T-helper 2 cell treated with Interferon-gamma antibody and Interleukin-4, amounts not matched to agents 5 μg/mL and 100 μg/mL, for 36 hours (primary cell): ENCODE measurements at regions not wholly inside any gene's neighbourhood (a gene's known extent, or its start where the extent isn't known, plus 50 kb on each side); places are given as distances from the start of the nearest gene placed in this dataset.
A peak's percentile ranks its signal among the peaks of the same experiment; 100 is the strongest.

ENCODE experiments used
- DNase-seq: peaks from one replicate; pipeline ENCODE4 v3.0.0; 2021; ENCODE audit warnings: low spot score
- H3K27ac Mint-ChIP-seq: one replicate; pipeline ENCODE4 v1.8.0; 2021; ENCODE audit warnings: mild to moderate bottlenecking, mixed read lengths
- H3K27me3 Mint-ChIP-seq: one replicate; pipeline ENCODE4 v1.8.0; 2021; ENCODE audit warnings: low read depth, mixed read lengths
- H3K36me3 Mint-ChIP-seq: one replicate; pipeline ENCODE4 v1.8.0; 2021; ENCODE audit warnings: low read depth, mixed read lengths
- H3K4me1 Mint-ChIP-seq: one replicate; pipeline ENCODE4 v1.8.0; 2021; ENCODE audit warnings: low read depth, mixed read lengths
- H3K4me3 Mint-ChIP-seq: one replicate; pipeline ENCODE4 v1.8.0; 2022; ENCODE audit warnings: mild to moderate bottlenecking, moderate library complexity, mixed read lengths
- H3K9me3 Mint-ChIP-seq: one replicate; pipeline ENCODE4 v1.8.0; 2021; ENCODE audit warnings: mixed read lengths

GRCh38 chr13:106433066-106433465 is 102.4 kb downstream of the EFNB2 start:
- H3K27ac Mint-ChIP-seq, result no peak overlapping the region
- H3K4me3 Mint-ChIP-seq, result no peak overlapping the region
- H3K4me1 Mint-ChIP-seq, result no peaks in the 10 kb centered on the region
- DNase-seq, result no peak
- no peaks in the 10 kb centered on the region for H3K9me3 Mint-ChIP-seq
- H3K27me3 Mint-ChIP-seq, result no peaks in the 10 kb centered on the region
- H3K36me3 Mint-ChIP-seq, result no peaks in the 10 kb centered on the region

- H3K4me1 Mint-ChIP-seq, result no peaks in the 10 kb centered on the region
- no peaks in the 10 kb centered on the region for H3K9me3 Mint-ChIP-seq
- no peak for DNase-seq
- no peak overlapping the region for H3K27ac Mint-ChIP-seq
- H3K4me3 Mint-ChIP-seq, result no peak overlapping the region
- H3K36me3 Mint-ChIP-seq, result no peaks in the 10 kb centered on the region
- H3K27me3 Mint-ChIP-seq, result no peaks in the 10 kb centered on the region
Observed at GRCh38 chr13:106432636-106433035, 102.8 kb downstream of the EFNB2 start.

GRCh38 chr13:106426909-106427308 is 108.6 kb downstream of the EFNB2 start:
- no peak overlapping the region for H3K27ac Mint-ChIP-seq
- no peak for DNase-seq
- H3K36me3 Mint-ChIP-seq, result no peaks in the 10 kb centered on the region
- H3K9me3 Mint-ChIP-seq, result no peaks in the 10 kb centered on the region
- no peak overlapping the region for H3K4me3 Mint-ChIP-seq
- H3K27me3 Mint-ChIP-seq, result no peaks in the 10 kb centered on the region
- no peaks in the 10 kb centered on the region for H3K4me1 Mint-ChIP-seq

GRCh38 chr13:106425661-106426060 is 109.8 kb downstream of the EFNB2 start:
- Mint-ChIP-seq H3K27ac (no peak overlapping the region), H3K4me3 (no peak overlapping the region), H3K27me3 (no peaks in the 10 kb centered on the region), H3K9me3 (no peaks in the 10 kb centered on the region), H3K36me3 (no peaks in the 10 kb centered on the region), H3K4me1 (no peaks in the 10 kb centered on the region)
- no peak for DNase-seq

GRCh38 chr13:106424805-106425204 is 110.7 kb downstream of the EFNB2 start:
- Mint-ChIP-seq H3K9me3 (no peaks in the 10 kb centered on the region), H3K27me3 (no peaks in the 10 kb centered on the region), H3K4me3 (no peak overlapping the region), H3K4me1 (no peaks in the 10 kb centered on the region), H3K36me3 (no peaks in the 10 kb centered on the region), H3K27ac (no peak overlapping the region)
- no peak for DNase-seq

- no peaks in the 10 kb centered on the region for H3K27me3 Mint-ChIP-seq
- H3K36me3 Mint-ChIP-seq, result no peaks in the 10 kb centered on the region
- DNase-seq, result no peak
- no peak overlapping the region for H3K4me3 Mint-ChIP-seq
- H3K4me1 Mint-ChIP-seq, result no peaks in the 10 kb centered on the region
- no peak overlapping the region for H3K27ac Mint-ChIP-seq
- no peaks in the 10 kb centered on the region for H3K9me3 Mint-ChIP-seq
Observed at GRCh38 chr13:106423530-106423929, 111.9 kb downstream of the EFNB2 start.

- H3K4me3 Mint-ChIP-seq, result no peak overlapping the region
- H3K9me3 Mint-ChIP-seq, result no peaks in the 10 kb centered on the region
- DNase-seq, result no peak
- no peaks in the 10 kb centered on the region for H3K36me3 Mint-ChIP-seq
- peaks cover 5% of the 10 kb centered on the region for H3K27me3 Mint-ChIP-seq
- no peak overlapping the region for H3K27ac Mint-ChIP-seq
- H3K4me1 Mint-ChIP-seq, result peaks cover 3% of the 10 kb centered on the region
Observed at GRCh38 chr13:106418556-106418955, 116.9 kb downstream of the EFNB2 start.

GRCh38 chr13:106417467-106418110 is 117.9 kb downstream of the EFNB2 start:
- peaks cover 3% of the 10 kb centered on the region for H3K4me1 Mint-ChIP-seq
- no peak for DNase-seq
- H3K27me3 Mint-ChIP-seq, result peaks cover 5% of the 10 kb centered on the region
- peak overlapping the region; percentile 33 for H3K4me3 Mint-ChIP-seq
- H3K27ac Mint-ChIP-seq, result no peak overlapping the region
- no peaks in the 10 kb centered on the region for H3K9me3 Mint-ChIP-seq
- H3K36me3 Mint-ChIP-seq, result no peaks in the 10 kb centered on the region

GRCh38 chr13:106416645-106417044 is 118.8 kb downstream of the EFNB2 start:
- no peak for DNase-seq
- Mint-ChIP-seq H3K27ac (no peak overlapping the region), H3K36me3 (no peaks in the 10 kb centered on the region), H3K4me3 (no peak overlapping the region), H3K4me1 (peaks cover 3% of the 10 kb centered on the region), H3K9me3 (no peaks in the 10 kb centered on the region), H3K27me3 (peaks cover 5% of the 10 kb centered on the region)

GRCh38 chr13:106415971-106416370 is 119.5 kb downstream of the EFNB2 start:
- Mint-ChIP-seq H3K27ac (no peak overlapping the region), H3K27me3 (peaks cover 5% of the 10 kb centered on the region), H3K4me3 (no peak overlapping the region), H3K9me3 (no peaks in the 10 kb centered on the region), H3K36me3 (no peaks in the 10 kb centered on the region), H3K4me1 (peaks cover 3% of the 10 kb centered on the region)
- no peak for DNase-seq

GRCh38 chr13:106415442-106415841 is 120.0 kb downstream of the EFNB2 start:
- H3K27ac Mint-ChIP-seq, result no peak overlapping the region
- no peak overlapping the region for H3K4me3 Mint-ChIP-seq
- no peak for DNase-seq
- H3K9me3 Mint-ChIP-seq, result no peaks in the 10 kb centered on the region
- H3K36me3 Mint-ChIP-seq, result no peaks in the 10 kb centered on the region
- H3K27me3 Mint-ChIP-seq, result peaks cover 5% of the 10 kb centered on the region
- peaks cover 3% of the 10 kb centered on the region for H3K4me1 Mint-ChIP-seq

GRCh38 chr13:106407338-106407737 is 128.1 kb downstream of the EFNB2 start:
- no peak for DNase-seq
- Mint-ChIP-seq H3K4me1 (no peaks in the 10 kb centered on the region), H3K9me3 (no peaks in the 10 kb centered on the region), H3K4me3 (no peak overlapping the region), H3K36me3 (no peaks in the 10 kb centered on the region), H3K27ac (no peak overlapping the region), H3K27me3 (no peaks in the 10 kb centered on the region)

- no peaks in the 10 kb centered on the region for H3K4me1 Mint-ChIP-seq
- peaks cover 3% of the 10 kb centered on the region for H3K27me3 Mint-ChIP-seq
- no peaks in the 10 kb centered on the region for H3K9me3 Mint-ChIP-seq
Observed at GRCh38 chr13:106405731-106406130, 129.7 kb downstream of the EFNB2 start.

GRCh38 chr13:106403280-106403679 is 132.2 kb downstream of the EFNB2 start:
- H3K9me3 Mint-ChIP-seq, result no peaks in the 10 kb centered on the region
- H3K36me3 Mint-ChIP-seq, result no peaks in the 10 kb centered on the region
- no peak overlapping the region for H3K4me3 Mint-ChIP-seq
- no peak overlapping the region for H3K27ac Mint-ChIP-seq
- peaks cover 3% of the 10 kb centered on the region for H3K27me3 Mint-ChIP-seq
- no peaks in the 10 kb centered on the region for H3K4me1 Mint-ChIP-seq
- no peak for DNase-seq

More at GRCh38 chr13:106405731-106406130, 129.7 kb downstream of the EFNB2 start:
- no peak overlapping the region for H3K27ac Mint-ChIP-seq
- no peak for DNase-seq
- H3K36me3 Mint-ChIP-seq, result no peaks in the 10 kb centered on the region
- H3K4me3 Mint-ChIP-seq, result no peak overlapping the region

- no peak for DNase-seq
- Mint-ChIP-seq H3K9me3 (no peaks in the 10 kb centered on the region), H3K4me3 (no peak overlapping the region), H3K27ac (no peak overlapping the region), H3K36me3 (no peaks in the 10 kb centered on the region), H3K4me1 (no peaks in the 10 kb centered on the region), H3K27me3 (peaks cover 3% of the 10 kb centered on the region)
Observed at GRCh38 chr13:106402866-106403265, 132.6 kb downstream of the EFNB2 start.
